ENCODE measurements at regions not wholly inside any gene's neighbourhood (a gene's known extent, or its start where the extent isn't known, plus 50 kb on each side); places are given as distances from the start of the nearest gene placed in this dataset.
"Not testable (repeated sequence)": the region's sequence is repeated elsewhere in the genome, so short reads cannot be mapped to it uniquely, and the experiment has no call there.

- Histone ChIP-seq H3K4me1 (no peaks in the 10 kb centered on the region), H3K9me3 (peaks cover 0 to 41% (median 6%) of the 10 kb centered on the region in 12 donors), H3K27me3 (no peaks in the 10 kb centered on the region), H3K27ac (no peak overlapping the region), H3K36me3 (no peaks in the 10 kb centered on the region), H3K4me3 (no peak overlapping the region)
- WGBS, 4 donors: 75 to 88% (median 79%) methylated on average over 2 of the region's 2 CpGs
- intact Hi-C loops (cut with DNase I): no loop called here
- ATAC-seq: no peak
- TF ChIP-seq CTCF (IDR thresholded peaks at IDR 0.05): no peak
- no peak for TF ChIP-seq POLR2A (IDR thresholded peaks at IDR 0.05)
- no peak for DNase-seq
These were observed 376.3 kb upstream of the DEPDC1 start for GRCh38 chr1:68873144-68873543.

DNA sequence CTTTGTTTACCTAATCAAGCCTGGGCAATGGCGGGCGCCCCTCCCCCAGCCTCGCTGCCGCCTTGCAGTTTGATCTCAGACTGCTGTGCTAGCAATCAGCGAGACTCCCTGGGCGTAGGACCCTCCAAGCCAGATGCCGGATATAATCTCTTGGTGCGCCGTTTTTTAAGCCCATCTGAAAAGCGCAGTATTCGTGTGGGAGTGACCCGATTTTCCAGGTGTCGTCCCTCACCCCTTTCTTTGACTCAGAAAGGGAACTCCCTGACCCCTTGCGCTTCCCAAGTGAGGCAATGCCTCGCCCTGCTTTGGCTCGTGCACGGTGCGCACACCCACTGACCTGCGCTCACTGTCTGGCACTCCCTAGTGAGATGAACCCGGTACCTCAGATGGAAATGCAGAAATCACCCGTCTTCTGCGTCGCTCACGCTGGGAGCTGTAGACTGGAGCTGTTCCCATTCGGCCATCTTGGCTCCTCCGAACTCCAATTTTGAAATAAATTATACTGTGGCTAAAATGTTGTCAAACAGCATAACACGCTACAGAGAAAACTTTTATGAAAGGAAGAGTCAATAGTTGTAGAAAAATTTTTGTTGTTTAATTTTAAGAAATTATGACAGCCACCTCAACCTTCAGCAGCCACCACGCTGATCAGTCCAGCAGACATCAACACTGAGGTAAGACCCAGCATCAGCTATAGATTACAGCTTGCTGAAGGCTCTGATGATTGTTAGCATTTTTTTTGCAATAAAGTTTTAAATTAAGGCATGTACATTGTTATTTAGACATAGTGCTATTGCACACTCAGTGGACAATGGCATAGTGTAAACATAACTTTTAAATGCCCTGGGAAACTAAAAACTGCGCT is 384.7 kb upstream of the DEPDC1 start:
- ATAC-seq: not testable (repeated sequence)

GRCh38 chr1:68889471-68889870 is 392.6 kb upstream of the DEPDC1 start:
- 73 to 81% (median 76%) methylated on average over 5 of the region's 5 CpGs for WGBS, 4 donors
- intact Hi-C loops (cut with DNase I): no loop called here
- H3K4me3 ChIP-seq: no peak overlapping the region
- no peak overlapping the region for H3K27ac ChIP-seq
- no peak for ATAC-seq
- no peaks in the 10 kb centered on the region for H3K9me3 ChIP-seq
- no peaks in the 10 kb centered on the region for H3K4me1 ChIP-seq
- no peak for DNase-seq
- no peaks in the 10 kb centered on the region for H3K36me3 ChIP-seq
- H3K27me3 ChIP-seq: no peaks in the 10 kb centered on the region
- TF ChIP-seq POLR2A (IDR thresholded peaks at IDR 0.05) (no peak), CTCF (IDR thresholded peaks at IDR 0.05) (no peak)

More for the DNA sequence above, 384.7 kb upstream of the DEPDC1 start:
- H3K4me1 ChIP-seq; H3K9me3 ChIP-seq; H3K27me3 ChIP-seq; H3K27ac ChIP-seq; DNase-seq; H3K36me3 ChIP-seq; intact Hi-C loops (cut with DNase I); H3K4me3 ChIP-seq: not testable (repeated sequence)
- WGBS, 4 donors: 81 to 86% (median 84%) methylated on average over 25 to 27 of the region's 29 CpGs

DNA sequence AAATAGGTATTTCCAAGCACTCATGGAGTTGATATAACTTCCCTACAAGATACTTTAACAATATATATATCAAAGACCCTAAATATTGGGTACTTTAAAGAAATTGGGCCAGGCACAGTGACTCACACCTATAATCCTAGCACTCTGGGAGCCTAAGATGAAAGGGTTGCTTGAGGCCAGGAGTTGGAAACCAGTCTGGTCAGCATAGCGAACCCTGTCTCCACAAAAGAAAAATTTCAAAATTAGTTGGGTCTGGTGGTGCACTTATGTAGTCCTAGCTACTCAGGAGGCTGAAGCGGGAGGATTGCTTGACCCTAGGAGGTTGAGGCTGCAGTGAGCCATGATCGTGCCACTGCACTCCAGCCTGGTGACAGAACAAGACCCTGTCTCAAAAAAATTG is 393.9 kb upstream of the DEPDC1 start:
- intact Hi-C loops (cut with DNase I): no loop called here
- TF ChIP-seq CTCF (IDR thresholded peaks at IDR 0.05): no peak

DNA sequence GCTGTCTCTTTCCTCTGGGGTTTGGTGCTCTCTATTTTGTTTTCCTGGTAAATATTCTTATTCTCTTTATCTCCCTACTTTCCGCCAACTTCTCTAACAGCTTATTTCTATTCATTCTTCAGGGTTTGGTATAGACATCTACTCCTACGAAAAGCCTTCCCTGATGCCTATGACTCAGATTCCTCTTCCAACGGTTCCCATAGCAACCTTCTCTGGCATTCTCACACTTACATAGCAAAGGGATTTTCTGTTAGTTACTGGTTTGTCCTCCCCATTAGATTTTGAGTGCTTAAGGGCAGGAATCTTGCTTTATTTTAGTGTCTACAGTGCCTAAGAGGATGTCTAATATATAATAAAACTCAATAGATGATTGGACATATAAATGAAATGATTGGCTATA is 407.6 kb upstream of the DEPDC1 start:
- intact Hi-C loops (cut with DNase I): no loop called here
- Histone ChIP-seq H3K27me3 (no peaks in the 10 kb centered on the region), H3K36me3 (no peaks in the 10 kb centered on the region), H3K9me3 (peaks cover 0 to 3% (median 0%) of the 10 kb centered on the region in 12 donors), H3K27ac (no peak overlapping the region), H3K4me1 (no peaks in the 10 kb centered on the region), H3K4me3 (no peak overlapping the region)
- 57 to 75% (median 67%) methylated on average over 3 of the region's 3 CpGs for WGBS, 4 donors
- no peak for ATAC-seq
- TF ChIP-seq POLR2A (IDR thresholded peaks at IDR 0.05) (no peak), CTCF (IDR thresholded peaks at IDR 0.05) (no peak)
- no peak for DNase-seq

More for the DNA sequence above, 393.9 kb upstream of the DEPDC1 start:
- no peak overlapping the region for H3K27ac ChIP-seq
- H3K4me3 ChIP-seq: no peak overlapping the region
- WGBS, 4 donors: 84 to 93% (median 87%) methylated on average over 3 of the region's 3 CpGs
- H3K9me3 ChIP-seq: no peaks in the 10 kb centered on the region
- H3K27me3 ChIP-seq: no peaks in the 10 kb centered on the region
- H3K36me3 ChIP-seq: no peaks in the 10 kb centered on the region
- ATAC-seq (no peak), DNase-seq (no peak)
- H3K4me1 ChIP-seq: no peaks in the 10 kb centered on the region
